ENCODE measurements at regions not wholly inside any gene's neighbourhood (a gene's known extent, or its start where the extent isn't known, plus 50 kb on each side); places are given as distances from the start of the nearest gene placed in this dataset.

GRCh38 chr7:54090652-54091213 lies 451.4 kb upstream of the VSTM2A start:
- Histone ChIP-seq H3K9me3 (ENCODE audit: low read depth, low read length) (no peaks in the 10 kb centered on the region), H3K4me3 (ENCODE audit: insufficient read depth, low read length) (no peak overlapping the region)
- no peak for TF ChIP-seq CTCF (IDR thresholded peaks at IDR 0.05; ENCODE audit: extremely low read depth, low read depth, low read length)

GRCh38 chr7:54091322-54091721 lies 450.9 kb upstream of the VSTM2A start:
- Histone ChIP-seq H3K9me3 (ENCODE audit: low read depth, low read length) (no peaks in the 10 kb centered on the region), H3K27me3 (ENCODE audit: insufficient read depth, low read length) (no peaks in the 10 kb centered on the region), H4K20me1 (ENCODE audit: insufficient read depth, low read length) (no peaks in the 10 kb centered on the region), H3K4me3 (ENCODE audit: insufficient read depth, low read length) (no peak overlapping the region), H3K27ac (ENCODE audit: low read depth, low read length) (no peak overlapping the region), H3K36me3 (ENCODE audit: insufficient read depth, low read length) (no peaks in the 10 kb centered on the region), H2AFZ (ENCODE audit: low read length) (no peak overlapping the region), H3K79me2 (ENCODE audit: insufficient read depth, low read length) (no peaks in the 10 kb centered on the region), H3K4me1 (ENCODE audit: insufficient read depth, low read length) (no peaks in the 10 kb centered on the region), H3K4me2 (ENCODE audit: insufficient read depth, low read length) (no peak overlapping the region)
- no peak for TF ChIP-seq CTCF (IDR thresholded peaks at IDR 0.05; ENCODE audit: extremely low read depth, low read depth, low read length)
- no peak for DNase-seq (ENCODE audit: insufficient read length, low spot score, missing footprints)

More at GRCh38 chr7:54090652-54091213, 451.4 kb upstream of the VSTM2A start:
- Histone ChIP-seq H3K4me2 (ENCODE audit: insufficient read depth, low read length) (no peak overlapping the region), H3K79me2 (ENCODE audit: insufficient read depth, low read length) (no peaks in the 10 kb centered on the region), H3K4me1 (ENCODE audit: insufficient read depth, low read length) (no peaks in the 10 kb centered on the region), H4K20me1 (ENCODE audit: insufficient read depth, low read length) (no peaks in the 10 kb centered on the region), H3K27ac (ENCODE audit: low read depth, low read length) (no peak overlapping the region), H2AFZ (ENCODE audit: low read length) (no peak overlapping the region), H3K27me3 (ENCODE audit: insufficient read depth, low read length) (no peaks in the 10 kb centered on the region), H3K36me3 (ENCODE audit: insufficient read depth, low read length) (no peaks in the 10 kb centered on the region)
- DNase-seq (ENCODE audit: insufficient read length, low spot score, missing footprints) = no peak

- no peaks in the 10 kb centered on the region for H3K9me3 ChIP-seq (ENCODE audit: low read depth, low read length)
- no peak overlapping the region for H2AFZ ChIP-seq (ENCODE audit: low read length)
- no peak for DNase-seq (ENCODE audit: insufficient read length, low spot score, missing footprints)
- no peaks in the 10 kb centered on the region for H3K4me1 ChIP-seq (ENCODE audit: insufficient read depth, low read length)
- no peaks in the 10 kb centered on the region for H3K36me3 ChIP-seq (ENCODE audit: insufficient read depth, low read length)
- H3K4me2 ChIP-seq (ENCODE audit: insufficient read depth, low read length) = no peak overlapping the region
- H3K27me3 ChIP-seq (ENCODE audit: insufficient read depth, low read length) = no peaks in the 10 kb centered on the region
- no peaks in the 10 kb centered on the region for H4K20me1 ChIP-seq (ENCODE audit: insufficient read depth, low read length)
- no peaks in the 10 kb centered on the region for H3K79me2 ChIP-seq (ENCODE audit: insufficient read depth, low read length)
- H3K27ac ChIP-seq (ENCODE audit: low read depth, low read length) = no peak overlapping the region
- TF ChIP-seq CTCF (IDR thresholded peaks at IDR 0.05; ENCODE audit: extremely low read depth, low read depth, low read length) = no peak
- no peak overlapping the region for H3K4me3 ChIP-seq (ENCODE audit: insufficient read depth, low read length)
These were observed 444.3 kb upstream of the VSTM2A start for GRCh38 chr7:54097886-54098285.

GRCh38 chr7:54109501-54109900 lies 432.7 kb upstream of the VSTM2A start:
- no peak overlapping the region for H3K27ac ChIP-seq (ENCODE audit: low read depth, low read length)
- no peaks in the 10 kb centered on the region for H3K4me1 ChIP-seq (ENCODE audit: insufficient read depth, low read length)
- H2AFZ ChIP-seq (ENCODE audit: low read length) = no peak overlapping the region
- no peak for TF ChIP-seq CTCF (IDR thresholded peaks at IDR 0.05; ENCODE audit: extremely low read depth, low read depth, low read length)
- no peaks in the 10 kb centered on the region for H3K36me3 ChIP-seq (ENCODE audit: insufficient read depth, low read length)
- no peaks in the 10 kb centered on the region for H4K20me1 ChIP-seq (ENCODE audit: insufficient read depth, low read length)
- H3K9me3 ChIP-seq (ENCODE audit: low read depth, low read length) = no peaks in the 10 kb centered on the region
- DNase-seq (ENCODE audit: insufficient read length, low spot score, missing footprints) = no peak
- H3K4me3 ChIP-seq (ENCODE audit: insufficient read depth, low read length) = no peak overlapping the region
- no peaks in the 10 kb centered on the region for H3K79me2 ChIP-seq (ENCODE audit: insufficient read depth, low read length)
- H3K4me2 ChIP-seq (ENCODE audit: insufficient read depth, low read length) = no peak overlapping the region
- no peaks in the 10 kb centered on the region for H3K27me3 ChIP-seq (ENCODE audit: insufficient read depth, low read length)
